HEK293 (cell line): ENCODE measurements at regions not wholly inside any gene's neighbourhood (a gene's known extent, or its start where the extent isn't known, plus 50 kb on each side); places are given as distances from the start of the nearest gene placed in this dataset.

Source experiments
- CTCF ChIA-PET: fragments of 350-600 bp; formaldehyde crosslinking; extraction: SDS; loops from one replicate; lab custom pipeline; 2021; ENCODE audit warnings: antibody characterized with exemption; lab: Yijun Ruan, JAX
- POLR2A ChIA-PET: fragments of 300-600 bp; formaldehyde crosslinking; extraction: SDS; loops from one replicate; lab custom pipeline; 2020; ENCODE audit warnings: antibody characterized with exemption, inconsistent platforms; lab: Yijun Ruan, JAX
- H3K27ac ChIP-seq: fragments of 200-500 bp; sonication (Bioruptor generic); 2 replicates; pipeline ENCODE4 v1.5.1; 2014; ENCODE audit warnings: low read depth, low read length, control low read depth, inconsistent platforms; ENCODE audit errors: extremely low read depth
- H3K36me3 ChIP-seq, 2 experiments: fragments of 200-500 bp in 1 of 2; sonication (Bioruptor generic) in 1 of 2; 1 replicate in 1 of 2; 2 replicates in 1 of 2; pipeline ENCODE4 v1.5.1; 2014 to 2017; ENCODE audit warnings: inconsistent platforms in 2 of 2, low read length in 2 of 2; ENCODE audit not compliant: control insufficient read depth in 2 of 2, insufficient read depth in 1 of 2
- H3K4me1 ChIP-seq: fragments of 200-500 bp; sonication (Bioruptor generic); 2 replicates; pipeline ENCODE4 v1.5.1; 2014; ENCODE audit warnings: mild to moderate bottlenecking, low read length, inconsistent platforms; ENCODE audit not compliant: control insufficient read depth, insufficient read depth
- H3K4me3 ChIP-seq: 2 replicates; pipeline ENCODE4 v1.5.1; 2011; ENCODE audit warnings: low read depth, mild to moderate bottlenecking, control low read depth, low read length, moderate library complexity
- H3K9me3 ChIP-seq: fragments of 200-500 bp; sonication (Bioruptor generic); 2 replicates; pipeline ENCODE4 v1.5.1; 2014; ENCODE audit warnings: low read depth, low read length, inconsistent platforms; ENCODE audit not compliant: control insufficient read depth, insufficient read depth
- GLIS2 ChIP-seq: fragments of 450-650 bp; formaldehyde crosslinking; IDR thresholded peaks from 2 replicates; pipeline ENCODE4 v1.5.1; 2016; ENCODE audit warnings: missing biosample characterization, missing genetic modification characterization
- HOXC10 ChIP-seq: sonication (generic); formaldehyde crosslinking; IDR thresholded peaks from 2 replicates; pipeline ENCODE4 v1.8.1; 2023; ENCODE audit warnings: mild to moderate bottlenecking, missing genetic modification reagents
- RBAK ChIP-seq: fragments of 450-650 bp; formaldehyde crosslinking; IDR thresholded peaks from 2 replicates; pipeline ENCODE4 v1.5.1; 2016; ENCODE audit warnings: missing biosample characterization, missing genetic modification characterization
- ZFHX2 ChIP-seq: fragments of 450-650 bp; formaldehyde crosslinking; conservative IDR thresholded peaks from 2 replicates; pipeline ENCODE4 v1.5.1; 2016; ENCODE audit warnings: missing biosample characterization, missing genetic modification characterization
- ZFP41 ChIP-seq: fragments of 450-650 bp; formaldehyde crosslinking; IDR thresholded peaks from 2 replicates; pipeline ENCODE4 v1.5.1; 2016; ENCODE audit warnings: missing biosample characterization, missing genetic modification characterization, borderline replicate concordance
- ZNF114 ChIP-seq: fragments of 450-650 bp; formaldehyde crosslinking; IDR thresholded peaks from 2 replicates; pipeline ENCODE4 v1.5.0; 2017; ENCODE audit warnings: missing biosample characterization, missing genetic modification characterization
- ZNF202 ChIP-seq: fragments of 450-650 bp; formaldehyde crosslinking; IDR thresholded peaks from 2 replicates; pipeline ENCODE4 v1.5.1; 2016; ENCODE audit warnings: missing biosample characterization, missing genetic modification characterization, borderline replicate concordance
- ZNF335 ChIP-seq: fragments of 450-650 bp; formaldehyde crosslinking; conservative IDR thresholded peaks from 2 replicates; pipeline ENCODE4 v1.5.1; 2016; ENCODE audit warnings: missing biosample characterization, missing genetic modification characterization
- ZNF394 ChIP-seq: fragments of 450-650 bp; formaldehyde crosslinking; IDR thresholded peaks from 2 replicates; pipeline ENCODE4 v1.5.1; 2016; ENCODE audit warnings: missing biosample characterization, missing genetic modification characterization, mild to moderate bottlenecking, moderate library complexity, borderline replicate concordance
- ZNF404 ChIP-seq: fragments of 450-650 bp; formaldehyde crosslinking; IDR thresholded peaks from 2 replicates; pipeline ENCODE4 v1.5.1; 2017; ENCODE audit warnings: missing biosample characterization, missing genetic modification characterization
- ZNF416 ChIP-seq: fragments of 450-650 bp; formaldehyde crosslinking; IDR thresholded peaks from 2 replicates; pipeline ENCODE4 v1.5.1; 2016; ENCODE audit warnings: missing biosample characterization, missing genetic modification characterization
- ZNF501 ChIP-seq: fragments of 450-650 bp; formaldehyde crosslinking; IDR thresholded peaks from 2 replicates; pipeline ENCODE4 v1.5.1; 2016; ENCODE audit warnings: missing biosample characterization, missing genetic modification characterization
- ZNF544 ChIP-seq: fragments of 450-650 bp; formaldehyde crosslinking; IDR thresholded peaks from 2 replicates; pipeline ENCODE4 v1.5.0; 2017; ENCODE audit warnings: missing biosample characterization, missing genetic modification characterization
- ZNF549 ChIP-seq: fragments of 450-650 bp; IDR thresholded peaks from 2 replicates; pipeline ENCODE4 v1.5.1; 2018; ENCODE audit warnings: missing biosample characterization, missing genetic modification characterization, mild to moderate bottlenecking, inconsistent platforms, moderate library complexity
- ZNF571 ChIP-seq: fragments of 450-650 bp; formaldehyde crosslinking; IDR thresholded peaks from 2 replicates; pipeline ENCODE4 v1.5.0; 2017; ENCODE audit warnings: missing biosample characterization, missing genetic modification characterization
- ZNF843 ChIP-seq: fragments of 450-650 bp; formaldehyde crosslinking; IDR thresholded peaks from 2 replicates; pipeline ENCODE4 v1.5.1; 2016; ENCODE audit warnings: missing biosample characterization, missing genetic modification characterization
- ZSCAN16 ChIP-seq: fragments of 450-650 bp; formaldehyde crosslinking; IDR thresholded peaks from 2 replicates; pipeline ENCODE4 v1.5.1; 2016; ENCODE audit warnings: missing biosample characterization, missing genetic modification characterization
- TF ChIP-seq, protein P1 (sequence below): fragments of 450-650 bp; IDR thresholded peaks from 2 replicates; pipeline ENCODE4 v1.5.1; 2018; ENCODE audit warnings: missing biosample characterization, mild to moderate bottlenecking, missing genetic modification characterization
- TF ChIP-seq, protein P2 (sequence below): fragments of 450-650 bp; formaldehyde crosslinking; IDR thresholded peaks from 2 replicates; pipeline ENCODE4 v1.5.1; 2016; ENCODE audit warnings: missing biosample characterization, missing genetic modification characterization
- TF ChIP-seq, protein P3 (sequence below): fragments of 450-650 bp; formaldehyde crosslinking; IDR thresholded peaks from 2 replicates; pipeline ENCODE4 v1.5.1; 2017; ENCODE audit warnings: missing biosample characterization, missing genetic modification characterization
- TF ChIP-seq, protein P4 (sequence below): IDR thresholded peaks from 2 replicates; pipeline ENCODE4 v1.6.1; 2011; ENCODE audit warnings: mild to moderate bottlenecking, low read depth, low read length, borderline replicate concordance

DNA sequence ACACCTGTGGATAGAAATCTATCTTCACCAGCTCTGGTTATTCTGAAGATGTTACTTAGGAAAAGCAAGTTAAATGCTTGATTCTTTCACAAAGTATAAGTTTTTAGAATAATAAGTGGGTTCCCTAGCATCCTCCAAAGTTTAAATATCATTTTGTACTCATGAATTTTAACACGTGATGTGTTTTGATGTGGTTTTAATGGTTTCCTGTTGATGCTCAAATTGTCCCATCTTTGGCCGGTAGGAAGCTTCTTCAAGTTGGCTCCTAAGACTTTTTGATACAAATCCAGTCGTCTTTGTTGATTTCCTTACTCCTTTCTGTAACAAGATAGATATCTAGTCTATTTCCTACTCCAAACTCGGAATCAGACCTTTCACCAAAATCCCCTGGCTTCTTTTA lies 94.5 kb upstream of the STXBP5 start (continued):
- TF ChIP-seq ZNF202 (no peak), ZNF416 (tag by site-specific recombination) (no peak), ZSCAN16 (tag by site-specific recombination) (no peak)

DNA sequence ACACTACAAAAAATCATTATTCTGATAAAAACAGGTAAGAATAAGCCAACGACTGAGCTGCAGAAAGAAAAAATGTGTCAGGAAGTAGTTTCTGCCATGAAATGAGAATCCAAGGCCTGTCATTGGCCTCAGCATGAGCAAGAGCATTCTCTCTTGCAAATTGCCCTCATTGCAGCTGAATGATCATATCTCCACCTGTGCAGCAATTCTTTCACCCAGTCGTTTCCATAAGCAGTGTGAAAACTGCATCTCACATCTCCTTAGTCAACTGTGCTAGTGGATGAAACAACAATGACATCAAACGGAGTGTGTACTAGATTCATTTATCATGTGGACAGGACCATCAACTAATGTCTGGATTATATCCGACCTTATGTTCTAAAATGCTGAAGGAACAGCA lies 88.2 kb upstream of the STXBP5 start:
- no peak overlapping the region for H3K27ac ChIP-seq
- no peak for TF ChIP-seq ZNF394 (tag by site-specific recombination)
- TF ChIP-seq ZNF335 (tag by site-specific recombination), result no peak
- TF ChIP-seq ZNF549 (tag by site-specific recombination), result no peak
- TF ChIP-seq, protein P1, sequence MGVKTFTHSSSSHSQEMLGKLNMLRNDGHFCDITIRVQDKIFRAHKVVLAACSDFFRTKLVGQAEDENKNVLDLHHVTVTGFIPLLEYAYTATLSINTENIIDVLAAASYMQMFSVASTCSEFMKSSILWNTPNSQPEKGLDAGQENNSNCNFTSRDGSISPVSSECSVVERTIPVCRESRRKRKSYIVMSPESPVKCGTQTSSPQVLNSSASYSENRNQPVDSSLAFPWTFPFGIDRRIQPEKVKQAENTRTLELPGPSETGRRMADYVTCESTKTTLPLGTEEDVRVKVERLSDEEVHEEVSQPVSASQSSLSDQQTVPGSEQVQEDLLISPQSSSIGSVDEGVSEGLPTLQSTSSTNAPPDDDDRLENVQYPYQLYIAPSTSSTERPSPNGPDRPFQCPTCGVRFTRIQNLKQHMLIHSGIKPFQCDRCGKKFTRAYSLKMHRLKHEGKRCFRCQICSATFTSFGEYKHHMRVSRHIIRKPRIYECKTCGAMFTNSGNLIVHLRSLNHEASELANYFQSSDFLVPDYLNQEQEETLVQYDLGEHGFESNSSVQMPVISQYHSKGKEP (tag by site-specific recombination), result no peak
- TF ChIP-seq ZFHX2 (tag by site-specific recombination), result no peak
- no peak for TF ChIP-seq RBAK (tag by site-specific recombination)
- TF ChIP-seq, protein P2, sequence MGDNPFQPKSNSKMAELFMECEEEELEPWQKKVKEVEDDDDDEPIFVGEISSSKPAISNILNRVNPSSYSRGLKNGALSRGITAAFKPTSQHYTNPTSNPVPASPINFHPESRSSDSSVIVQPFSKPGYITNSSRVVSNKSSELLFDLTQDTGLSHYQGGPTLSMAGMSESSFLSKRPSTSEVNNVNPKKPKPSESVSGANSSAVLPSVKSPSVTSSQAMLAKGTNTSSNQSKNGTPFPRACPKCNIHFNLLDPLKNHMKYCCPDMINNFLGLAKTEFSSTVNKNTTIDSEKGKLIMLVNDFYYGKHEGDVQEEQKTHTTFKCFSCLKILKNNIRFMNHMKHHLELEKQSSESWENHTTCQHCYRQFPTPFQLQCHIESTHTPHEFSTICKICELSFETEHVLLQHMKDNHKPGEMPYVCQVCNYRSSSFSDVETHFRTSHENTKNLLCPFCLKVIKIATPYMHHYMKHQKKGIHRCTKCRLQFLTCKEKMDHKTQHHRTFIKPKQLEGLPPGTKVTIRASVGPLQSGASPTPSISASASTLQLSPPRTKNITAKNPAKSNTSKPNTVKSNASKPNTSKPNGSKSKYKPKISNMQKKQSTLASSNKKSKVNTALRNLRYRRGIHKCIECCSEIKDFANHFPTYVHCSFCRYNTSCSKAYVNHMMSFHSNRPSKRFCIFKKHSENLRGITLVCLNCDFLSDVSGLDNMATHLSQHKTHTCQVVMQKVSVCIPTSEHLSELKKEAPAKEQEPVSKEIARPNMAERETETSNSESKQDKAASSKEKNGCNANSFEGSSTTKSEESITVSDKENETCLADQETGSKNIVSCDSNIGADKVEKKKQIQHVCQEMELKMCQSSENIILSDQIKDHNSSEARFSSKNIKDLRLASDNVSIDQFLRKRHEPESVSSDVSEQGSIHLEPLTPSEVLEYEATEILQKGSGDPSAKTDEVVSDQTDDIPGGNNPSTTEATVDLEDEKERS, result no peak
- TF ChIP-seq, protein P3, sequence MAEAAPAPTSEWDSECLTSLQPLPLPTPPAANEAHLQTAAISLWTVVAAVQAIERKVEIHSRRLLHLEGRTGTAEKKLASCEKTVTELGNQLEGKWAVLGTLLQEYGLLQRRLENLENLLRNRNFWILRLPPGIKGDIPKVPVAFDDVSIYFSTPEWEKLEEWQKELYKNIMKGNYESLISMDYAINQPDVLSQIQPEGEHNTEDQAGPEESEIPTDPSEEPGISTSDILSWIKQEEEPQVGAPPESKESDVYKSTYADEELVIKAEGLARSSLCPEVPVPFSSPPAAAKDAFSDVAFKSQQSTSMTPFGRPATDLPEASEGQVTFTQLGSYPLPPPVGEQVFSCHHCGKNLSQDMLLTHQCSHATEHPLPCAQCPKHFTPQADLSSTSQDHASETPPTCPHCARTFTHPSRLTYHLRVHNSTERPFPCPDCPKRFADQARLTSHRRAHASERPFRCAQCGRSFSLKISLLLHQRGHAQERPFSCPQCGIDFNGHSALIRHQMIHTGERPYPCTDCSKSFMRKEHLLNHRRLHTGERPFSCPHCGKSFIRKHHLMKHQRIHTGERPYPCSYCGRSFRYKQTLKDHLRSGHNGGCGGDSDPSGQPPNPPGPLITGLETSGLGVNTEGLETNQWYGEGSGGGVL, result no peak
- no peak for TF ChIP-seq ZNF404 (tag by site-specific recombination)
- TF ChIP-seq ZNF544, result no peak
- no peak for TF ChIP-seq ZNF501
- no peak for TF ChIP-seq ZFP41 (tag by site-specific recombination)
- TF ChIP-seq, protein P4, sequence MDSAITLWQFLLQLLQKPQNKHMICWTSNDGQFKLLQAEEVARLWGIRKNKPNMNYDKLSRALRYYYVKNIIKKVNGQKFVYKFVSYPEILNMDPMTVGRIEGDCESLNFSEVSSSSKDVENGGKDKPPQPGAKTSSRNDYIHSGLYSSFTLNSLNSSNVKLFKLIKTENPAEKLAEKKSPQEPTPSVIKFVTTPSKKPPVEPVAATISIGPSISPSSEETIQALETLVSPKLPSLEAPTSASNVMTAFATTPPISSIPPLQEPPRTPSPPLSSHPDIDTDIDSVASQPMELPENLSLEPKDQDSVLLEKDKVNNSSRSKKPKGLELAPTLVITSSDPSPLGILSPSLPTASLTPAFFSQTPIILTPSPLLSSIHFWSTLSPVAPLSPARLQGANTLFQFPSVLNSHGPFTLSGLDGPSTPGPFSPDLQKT, result no peak
- no peak for TF ChIP-seq GLIS2 (tag by site-specific recombination)
- TF ChIP-seq HOXC10 (CRISPR knock-in tag), result no peak
- no peak for TF ChIP-seq ZNF114 (tag by site-specific recombination)
- no peak for TF ChIP-seq ZNF571 (tag by site-specific recombination)
- no peak for TF ChIP-seq ZNF843
- TF ChIP-seq, all 188 proteins: peak for 0
- H3K36me3 ChIP-seq, result no peaks in the 10 kb centered on the region
- POLR2A ChIA-PET, result no interaction called here
- no peak overlapping the region for H3K4me3 ChIP-seq
- no peaks in the 10 kb centered on the region for H3K4me1 ChIP-seq
- H3K9me3 ChIP-seq, result no peaks in the 10 kb centered on the region
- CTCF ChIA-PET, result no interaction called here
